ENCODE measurements at regions not wholly inside any gene's neighbourhood (a gene's known extent, or its start where the extent isn't known, plus 50 kb on each side); places are given as distances from the start of the nearest gene placed in this dataset.

DNA sequence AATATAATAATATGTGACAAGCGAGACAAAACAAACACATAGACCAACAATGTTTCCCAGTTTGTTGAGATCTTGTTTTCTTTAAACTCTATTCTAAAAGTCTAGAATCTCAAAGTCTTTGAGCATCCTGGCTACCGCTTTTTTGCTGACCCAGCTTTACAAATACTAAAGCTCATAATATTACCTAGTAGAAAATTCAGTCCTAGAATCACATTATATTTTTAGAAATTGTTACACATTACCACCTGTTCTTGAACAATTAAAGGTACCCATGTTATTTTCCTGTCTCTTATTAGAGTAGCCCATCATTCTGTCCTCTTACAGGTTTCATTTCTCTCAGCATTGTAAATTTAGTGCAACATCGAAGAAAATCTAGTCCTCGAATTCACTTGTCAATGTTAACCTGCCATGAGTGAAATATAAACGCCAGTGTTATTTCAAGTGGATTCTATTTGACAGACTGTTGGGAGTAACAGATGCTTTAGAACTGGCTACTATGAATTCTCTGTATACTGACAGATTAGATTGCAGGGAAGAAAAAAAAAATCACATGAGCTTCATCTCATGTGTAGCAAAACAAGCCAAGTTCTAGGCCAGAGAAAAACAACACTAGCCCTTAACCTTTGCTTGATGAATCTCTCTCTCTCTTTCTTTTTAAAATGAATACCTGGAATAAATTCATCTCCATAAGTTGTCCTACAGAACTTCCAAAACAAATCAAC, 851.2 kb upstream of the ADAMTS5 start:
- DNase-seq (ENCODE audit: low spot score) (no peak), ATAC-seq (no peak)
- Histone ChIP-seq H3F3A (replicated peaks; ENCODE audit: low read depth) (no peaks in the 10 kb centered on the region), H2AFZ (no peak overlapping the region), H3K4me3 (no peak overlapping the region), H3K79me2 (replicated peaks; ENCODE audit: insufficient read depth) (no peaks in the 10 kb centered on the region), H3K27me3 (ENCODE audit: insufficient read depth) (no peaks in the 10 kb centered on the region), H3K4me1 (ENCODE audit: insufficient read depth) (no peaks in the 10 kb centered on the region), H4K20me1 (replicated peaks; ENCODE audit: insufficient read depth) (no peaks in the 10 kb centered on the region), H3K27ac (ENCODE audit: low read depth) (no peak overlapping the region), H3K4me2 (no peak overlapping the region), H3K9me2 (ENCODE audit: insufficient read depth) (no peaks in the 10 kb centered on the region), H3K36me3 (ENCODE audit: insufficient read depth) (no peaks in the 10 kb centered on the region)
- Mint-ChIP-seq H3K27me3 (ENCODE audit: insufficient read depth, low read depth, poor library complexity) (no peaks in the 10 kb centered on the region), H3K36me3 (ENCODE audit: low read depth) (no peaks in the 10 kb centered on the region), H3K27ac (no peak overlapping the region), H3K9me3 (no peaks in the 10 kb centered on the region), H3K4me3 (no peak overlapping the region), H3K4me1 (no peaks in the 10 kb centered on the region)
- TF ChIP-seq EZH2phosphoT487 (IDR thresholded peaks at IDR 0.05; ENCODE audit: unreplicated experiment) (no peak), ZNF331 (CRISPR knock-in tag; IDR thresholded peaks at IDR 0.05; ENCODE audit: low read depth) (no peak), EZH2 (IDR thresholded peaks at IDR 0.05; ENCODE audit: low read depth, unreplicated experiment) (no peak), STAT1 (IDR thresholded peaks at IDR 0.05; ENCODE audit: unreplicated experiment) (no peak), ETS1 (IDR thresholded peaks at IDR 0.05) (no peak), CREB1 (CRISPR knock-in tag; IDR thresholded peaks at IDR 0.05; ENCODE audit: low read depth) (no peak), ZNF114 (CRISPR knock-in tag; IDR thresholded peaks at IDR 0.05) (no peak), JUNB (IDR thresholded peaks at IDR 0.05; ENCODE audit: unreplicated experiment) (no peak)
- TF ChIP-seq, protein P1, sequence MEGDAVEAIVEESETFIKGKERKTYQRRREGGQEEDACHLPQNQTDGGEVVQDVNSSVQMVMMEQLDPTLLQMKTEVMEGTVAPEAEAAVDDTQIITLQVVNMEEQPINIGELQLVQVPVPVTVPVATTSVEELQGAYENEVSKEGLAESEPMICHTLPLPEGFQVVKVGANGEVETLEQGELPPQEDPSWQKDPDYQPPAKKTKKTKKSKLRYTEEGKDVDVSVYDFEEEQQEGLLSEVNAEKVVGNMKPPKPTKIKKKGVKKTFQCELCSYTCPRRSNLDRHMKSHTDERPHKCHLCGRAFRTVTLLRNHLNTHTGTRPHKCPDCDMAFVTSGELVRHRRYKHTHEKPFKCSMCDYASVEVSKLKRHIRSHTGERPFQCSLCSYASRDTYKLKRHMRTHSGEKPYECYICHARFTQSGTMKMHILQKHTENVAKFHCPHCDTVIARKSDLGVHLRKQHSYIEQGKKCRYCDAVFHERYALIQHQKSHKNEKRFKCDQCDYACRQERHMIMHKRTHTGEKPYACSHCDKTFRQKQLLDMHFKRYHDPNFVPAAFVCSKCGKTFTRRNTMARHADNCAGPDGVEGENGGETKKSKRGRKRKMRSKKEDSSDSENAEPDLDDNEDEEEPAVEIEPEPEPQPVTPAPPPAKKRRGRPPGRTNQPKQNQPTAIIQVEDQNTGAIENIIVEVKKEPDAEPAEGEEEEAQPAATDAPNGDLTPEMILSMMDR (conservative IDR thresholded peaks at IDR 0.05; ENCODE audit: low read depth in 2 of 2), result no peak

DNA sequence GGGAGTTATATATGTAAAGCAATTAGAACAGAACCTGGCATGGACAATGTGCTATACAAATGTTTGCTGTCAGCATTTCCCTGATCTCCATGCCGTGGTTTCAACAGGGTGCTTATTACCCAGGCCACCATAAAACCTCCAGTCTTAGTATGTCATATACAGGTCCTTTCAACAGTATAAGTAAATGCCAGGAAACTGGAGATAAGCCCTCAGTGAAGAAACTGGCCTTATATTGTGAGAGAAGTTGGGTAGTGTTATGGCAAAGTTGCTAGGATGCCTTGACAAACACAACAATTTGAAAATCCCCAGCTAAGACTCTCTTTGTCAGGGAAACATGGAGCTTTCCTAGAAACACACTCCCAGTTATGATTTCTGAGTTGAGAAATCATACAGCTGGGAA, 850.2 kb upstream of the ADAMTS5 start:
- Histone ChIP-seq H3K27me3 (ENCODE audit: insufficient read depth) (no peaks in the 10 kb centered on the region), H3K27ac (ENCODE audit: low read depth) (no peak overlapping the region), H3K4me3 (no peak overlapping the region), H3K79me2 (replicated peaks; ENCODE audit: insufficient read depth) (no peaks in the 10 kb centered on the region), H2AFZ (no peak overlapping the region), H3F3A (replicated peaks; ENCODE audit: low read depth) (no peaks in the 10 kb centered on the region), H3K36me3 (ENCODE audit: insufficient read depth) (no peaks in the 10 kb centered on the region), H3K4me1 (ENCODE audit: insufficient read depth) (no peaks in the 10 kb centered on the region), H4K20me1 (replicated peaks; ENCODE audit: insufficient read depth) (no peaks in the 10 kb centered on the region), H3K4me2 (no peak overlapping the region), H3K9me2 (ENCODE audit: insufficient read depth) (no peaks in the 10 kb centered on the region)
- ATAC-seq (no peak), DNase-seq (ENCODE audit: low spot score) (no peak)
- H3K4me3 Mint-ChIP-seq, result no peak overlapping the region
- H3K36me3 Mint-ChIP-seq (ENCODE audit: low read depth), result no peaks in the 10 kb centered on the region
- no peak overlapping the region for H3K27ac Mint-ChIP-seq
- H3K9me3 Mint-ChIP-seq, result no peaks in the 10 kb centered on the region
- no peaks in the 10 kb centered on the region for H3K27me3 Mint-ChIP-seq (ENCODE audit: insufficient read depth, low read depth, poor library complexity)
- no peaks in the 10 kb centered on the region for H3K4me1 Mint-ChIP-seq
- TF ChIP-seq EZH2phosphoT487 (IDR thresholded peaks at IDR 0.05; ENCODE audit: unreplicated experiment), result no peak
- TF ChIP-seq, protein P2, sequence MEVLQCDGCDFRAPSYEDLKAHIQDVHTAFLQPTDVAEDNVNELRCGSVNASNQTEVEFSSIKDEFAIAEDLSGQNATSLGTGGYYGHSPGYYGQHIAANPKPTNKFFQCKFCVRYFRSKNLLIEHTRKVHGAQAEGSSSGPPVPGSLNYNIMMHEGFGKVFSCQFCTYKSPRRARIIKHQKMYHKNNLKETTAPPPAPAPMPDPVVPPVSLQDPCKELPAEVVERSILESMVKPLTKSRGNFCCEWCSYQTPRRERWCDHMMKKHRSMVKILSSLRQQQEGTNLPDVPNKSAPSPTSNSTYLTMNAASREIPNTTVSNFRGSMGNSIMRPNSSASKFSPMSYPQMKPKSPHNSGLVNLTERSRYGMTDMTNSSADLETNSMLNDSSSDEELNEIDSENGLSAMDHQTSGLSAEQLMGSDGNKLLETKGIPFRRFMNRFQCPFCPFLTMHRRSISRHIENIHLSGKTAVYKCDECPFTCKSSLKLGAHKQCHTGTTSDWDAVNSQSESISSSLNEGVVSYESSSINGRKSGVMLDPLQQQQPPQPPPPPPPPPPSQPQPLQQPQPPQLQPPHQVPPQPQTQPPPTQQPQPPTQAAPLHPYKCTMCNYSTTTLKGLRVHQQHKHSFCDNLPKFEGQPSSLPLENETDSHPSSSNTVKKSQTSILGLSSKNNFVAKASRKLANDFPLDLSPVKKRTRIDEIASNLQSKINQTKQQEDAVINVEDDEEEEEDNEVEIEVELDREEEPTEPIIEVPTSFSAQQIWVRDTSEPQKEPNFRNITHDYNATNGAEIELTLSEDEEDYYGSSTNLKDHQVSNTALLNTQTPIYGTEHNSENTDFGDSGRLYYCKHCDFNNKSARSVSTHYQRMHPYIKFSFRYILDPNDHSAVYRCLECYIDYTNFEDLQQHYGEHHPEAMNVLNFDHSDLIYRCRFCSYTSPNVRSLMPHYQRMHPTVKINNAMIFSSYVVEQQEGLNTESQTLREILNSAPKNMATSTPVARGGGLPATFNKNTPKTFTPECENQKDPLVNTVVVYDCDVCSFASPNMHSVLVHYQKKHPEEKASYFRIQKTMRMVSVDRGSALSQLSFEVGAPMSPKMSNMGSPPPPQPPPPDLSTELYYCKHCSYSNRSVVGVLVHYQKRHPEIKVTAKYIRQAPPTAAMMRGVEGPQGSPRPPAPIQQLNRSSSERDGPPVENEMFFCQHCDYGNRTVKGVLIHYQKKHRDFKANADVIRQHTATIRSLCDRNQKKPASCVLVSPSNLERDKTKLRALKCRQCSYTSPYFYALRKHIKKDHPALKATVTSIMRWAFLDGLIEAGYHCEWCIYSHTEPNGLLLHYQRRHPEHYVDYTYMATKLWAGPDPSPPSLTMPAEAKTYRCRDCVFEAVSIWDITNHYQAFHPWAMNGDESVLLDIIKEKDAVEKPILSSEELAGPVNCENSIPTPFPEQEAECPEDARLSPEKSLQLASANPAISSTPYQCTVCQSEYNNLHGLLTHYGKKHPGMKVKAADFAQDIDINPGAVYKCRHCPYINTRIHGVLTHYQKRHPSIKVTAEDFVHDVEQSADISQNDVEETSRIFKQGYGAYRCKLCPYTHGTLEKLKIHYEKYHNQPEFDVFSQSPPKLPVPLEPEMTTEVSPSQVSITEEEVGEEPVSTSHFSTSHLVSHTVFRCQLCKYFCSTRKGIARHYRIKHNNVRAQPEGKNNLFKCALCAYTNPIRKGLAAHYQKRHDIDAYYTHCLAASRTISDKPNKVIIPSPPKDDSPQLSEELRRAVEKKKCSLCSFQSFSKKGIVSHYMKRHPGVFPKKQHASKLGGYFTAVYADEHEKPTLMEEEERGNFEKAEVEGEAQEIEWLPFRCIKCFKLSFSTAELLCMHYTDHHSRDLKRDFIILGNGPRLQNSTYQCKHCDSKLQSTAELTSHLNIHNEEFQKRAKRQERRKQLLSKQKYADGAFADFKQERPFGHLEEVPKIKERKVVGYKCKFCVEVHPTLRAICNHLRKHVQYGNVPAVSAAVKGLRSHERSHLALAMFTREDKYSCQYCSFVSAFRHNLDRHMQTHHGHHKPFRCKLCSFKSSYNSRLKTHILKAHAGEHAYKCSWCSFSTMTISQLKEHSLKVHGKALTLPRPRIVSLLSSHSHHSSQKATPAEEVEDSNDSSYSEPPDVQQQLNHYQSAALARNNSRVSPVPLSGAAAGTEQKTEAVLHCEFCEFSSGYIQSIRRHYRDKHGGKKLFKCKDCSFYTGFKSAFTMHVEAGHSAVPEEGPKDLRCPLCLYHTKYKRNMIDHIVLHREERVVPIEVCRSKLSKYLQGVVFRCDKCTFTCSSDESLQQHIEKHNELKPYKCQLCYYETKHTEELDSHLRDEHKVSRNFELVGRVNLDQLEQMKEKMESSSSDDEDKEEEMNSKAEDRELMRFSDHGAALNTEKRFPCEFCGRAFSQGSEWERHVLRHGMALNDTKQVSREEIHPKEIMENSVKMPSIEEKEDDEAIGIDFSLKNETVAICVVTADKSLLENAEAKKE (CRISPR knock-in tag; IDR thresholded peaks at IDR 0.05), result no peak
- no peak for TF ChIP-seq ZNF331 (CRISPR knock-in tag; IDR thresholded peaks at IDR 0.05; ENCODE audit: low read depth)

All from GM23338 (cell line).